PC-3 (cell line): ENCODE measurements at regions not wholly inside any gene's neighbourhood (a gene's known extent, or its start where the extent isn't known, plus 50 kb on each side); places are given as distances from the start of the nearest gene placed in this dataset.

Source experiments
- EZH2phosphoT487 ChIP-seq: fragments of 300-600 bp; sonication (generic); IDR thresholded peaks from 2 replicates; pipeline ENCODE4 v1.6.1; 2018; ENCODE audit warnings: mild to moderate bottlenecking, antibody characterized with exemption, low read length, borderline replicate concordance
- TF ChIP-seq, protein P1 (sequence below): fragments of 300-600 bp; sonication (generic); conservative IDR thresholded peaks from 2 replicates; pipeline ENCODE4 v1.5.1; 2017; ENCODE audit warnings: antibody characterized with exemption, low read depth, mild to moderate bottlenecking, low read length

DNA sequence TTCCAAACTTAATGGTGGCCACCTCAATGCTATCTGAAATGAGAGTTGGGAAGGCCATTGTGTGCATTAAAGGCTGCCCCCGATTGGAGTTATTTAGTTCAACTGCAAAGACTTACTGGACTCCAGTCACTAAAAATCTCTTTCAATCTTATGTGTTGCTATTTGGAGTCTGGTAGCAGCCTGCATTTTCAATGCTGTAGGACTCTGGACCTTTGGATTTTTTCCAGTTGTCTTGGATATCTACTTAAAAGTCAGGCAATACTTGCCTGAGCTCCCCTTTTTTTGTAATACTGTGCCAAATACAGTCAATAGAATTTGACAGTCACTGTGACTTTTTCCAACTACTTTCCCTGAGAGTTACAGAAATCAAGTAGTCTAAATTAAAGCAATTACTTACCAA is 281.9 kb downstream of the TRIB2 start:
- TF ChIP-seq, protein P1, sequence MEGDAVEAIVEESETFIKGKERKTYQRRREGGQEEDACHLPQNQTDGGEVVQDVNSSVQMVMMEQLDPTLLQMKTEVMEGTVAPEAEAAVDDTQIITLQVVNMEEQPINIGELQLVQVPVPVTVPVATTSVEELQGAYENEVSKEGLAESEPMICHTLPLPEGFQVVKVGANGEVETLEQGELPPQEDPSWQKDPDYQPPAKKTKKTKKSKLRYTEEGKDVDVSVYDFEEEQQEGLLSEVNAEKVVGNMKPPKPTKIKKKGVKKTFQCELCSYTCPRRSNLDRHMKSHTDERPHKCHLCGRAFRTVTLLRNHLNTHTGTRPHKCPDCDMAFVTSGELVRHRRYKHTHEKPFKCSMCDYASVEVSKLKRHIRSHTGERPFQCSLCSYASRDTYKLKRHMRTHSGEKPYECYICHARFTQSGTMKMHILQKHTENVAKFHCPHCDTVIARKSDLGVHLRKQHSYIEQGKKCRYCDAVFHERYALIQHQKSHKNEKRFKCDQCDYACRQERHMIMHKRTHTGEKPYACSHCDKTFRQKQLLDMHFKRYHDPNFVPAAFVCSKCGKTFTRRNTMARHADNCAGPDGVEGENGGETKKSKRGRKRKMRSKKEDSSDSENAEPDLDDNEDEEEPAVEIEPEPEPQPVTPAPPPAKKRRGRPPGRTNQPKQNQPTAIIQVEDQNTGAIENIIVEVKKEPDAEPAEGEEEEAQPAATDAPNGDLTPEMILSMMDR, result no peak
- TF ChIP-seq EZH2phosphoT487, result no peak
